BE2C (cell line): ENCODE measurements at regions not wholly inside any gene's neighbourhood (a gene's known extent, or its start where the extent isn't known, plus 50 kb on each side); places are given as distances from the start of the nearest gene placed in this dataset.
"Not testable (repeated sequence)": the region's sequence is repeated elsewhere in the genome, so short reads cannot be mapped to it uniquely, and the experiment has no call there.

Source experiments
- DNase-seq: peaks from one replicate; pipeline ENCODE4 v3.0.0-alpha.2; 2020
- H3K27me3 ChIP-seq: fragments of 250-450 bp; sonication (Bioruptor Pico); 2 replicates; pipeline ENCODE4 v1.5.1; 2020; ENCODE audit warnings: mild to moderate bottlenecking
- H3K36me3 ChIP-seq: fragments of 250-450 bp; sonication (Bioruptor Pico); 2 replicates; pipeline ENCODE4 v1.5.1; 2020; ENCODE audit warnings: mild to moderate bottlenecking
- H3K4me1 ChIP-seq: fragments of 250-450 bp; sonication (Bioruptor Pico); 2 replicates; pipeline ENCODE4 v1.5.1; 2020
- H3K4me3 ChIP-seq: 2 replicates; pipeline ENCODE4 v1.5.1; 2011; ENCODE audit warnings: low read depth, low read length
- H3K9me3 ChIP-seq: fragments of 250-450 bp; sonication (Bioruptor Pico); 2 replicates; pipeline ENCODE4 v1.5.1; 2020
- CTCF ChIP-seq: IDR thresholded peaks from 2 replicates; pipeline ENCODE4 v1.5.1; 2012; ENCODE audit warnings: mild to moderate bottlenecking, low read depth, low read length

GRCh38 chr3:153274561-153274960 lies 112.5 kb downstream of the RAP2B start:
- no peak for DNase-seq
- H3K27me3 ChIP-seq, result no peaks in the 10 kb centered on the region
- no peaks in the 10 kb centered on the region for H3K9me3 ChIP-seq
- no peak for TF ChIP-seq CTCF
- H3K4me1 ChIP-seq, result no peaks in the 10 kb centered on the region
- H3K4me3 ChIP-seq, result no peak overlapping the region
- no peaks in the 10 kb centered on the region for H3K36me3 ChIP-seq

- H3K4me3 ChIP-seq, result no peak overlapping the region
Measured at GRCh38 chr3:153275514-153275913, 113.5 kb downstream of the RAP2B start.

GRCh38 chr3:153277029-153277428 lies 115.0 kb downstream of the RAP2B start:
- Histone ChIP-seq H3K9me3 (no peaks in the 10 kb centered on the region), H3K4me3 (no peak overlapping the region), H3K4me1 (no peaks in the 10 kb centered on the region), H3K36me3 (no peaks in the 10 kb centered on the region), H3K27me3 (no peaks in the 10 kb centered on the region)
- no peak for DNase-seq
- no peak for TF ChIP-seq CTCF

More at GRCh38 chr3:153275514-153275913, 113.5 kb downstream of the RAP2B start:
- H3K36me3 ChIP-seq, result no peaks in the 10 kb centered on the region
- H3K9me3 ChIP-seq, result no peaks in the 10 kb centered on the region
- TF ChIP-seq CTCF, result no peak
- no peaks in the 10 kb centered on the region for H3K4me1 ChIP-seq
- no peak for DNase-seq
- no peaks in the 10 kb centered on the region for H3K27me3 ChIP-seq

- DNase-seq, H3K36me3 ChIP-seq, H3K4me3 ChIP-seq: not testable (repeated sequence)
Measured at GRCh38 chr3:153281236-153281997, 119.4 kb downstream of the RAP2B start.

GRCh38 chr3:153282355-153282754 lies 120.3 kb downstream of the RAP2B start:
- H3K4me3 ChIP-seq, result no peak overlapping the region
- TF ChIP-seq CTCF, result no peak
- H3K27me3 ChIP-seq, result no peaks in the 10 kb centered on the region
- no peak for DNase-seq
- H3K36me3 ChIP-seq, result no peaks in the 10 kb centered on the region
- H3K9me3 ChIP-seq, result no peaks in the 10 kb centered on the region
- H3K4me1 ChIP-seq, result no peaks in the 10 kb centered on the region

More at GRCh38 chr3:153281236-153281997, 119.4 kb downstream of the RAP2B start:
- H3K4me1 ChIP-seq, H3K9me3 ChIP-seq, H3K27me3 ChIP-seq: not testable (repeated sequence)

- Histone ChIP-seq H3K4me1 (no peaks in the 10 kb centered on the region), H3K9me3 (no peaks in the 10 kb centered on the region), H3K4me3 (no peak overlapping the region), H3K36me3 (no peaks in the 10 kb centered on the region), H3K27me3 (no peaks in the 10 kb centered on the region)
- TF ChIP-seq CTCF, result no peak
- DNase-seq, result no peak
Measured at GRCh38 chr3:153284282-153284938, 122.4 kb downstream of the RAP2B start.
